CD14-positive monocyte (primary cell): ENCODE measurements at regions not wholly inside any gene's neighbourhood (a gene's known extent, or its start where the extent isn't known, plus 50 kb on each side); places are given as distances from the start of the nearest gene placed in this dataset.

ENCODE experiments used
- DNase-seq, 3 donors: peaks; one replicate each; pipeline ENCODE4 v3.0.0-alpha.2; 2011 to 2022
- H2AFZ ChIP-seq: 2 replicates; pipeline ENCODE4 v1.6.0; 2012; ENCODE audit warnings: mild to moderate bottlenecking, low read depth, low read length, inconsistent platforms; ENCODE audit not compliant: insufficient read depth, poor library complexity, severe bottlenecking
- H3K27ac ChIP-seq, 2 donors: 1 replicate in 1 of 2; 2 replicates in 1 of 2; pipeline ENCODE4 v1.5.1; 2012 to 2013; ENCODE audit warnings: low read length in 2 of 2, control low read depth in 1 of 2, inconsistent platforms in 1 of 2, low read depth in 1 of 2, mild to moderate bottlenecking in 1 of 2
- H3K27me3 ChIP-seq, 2 donors: one replicate each; pipeline versions ENCODE4 v1.6.0 to v1.6.1; 2011 to 2013; ENCODE audit warnings: low read length in 2 of 2; ENCODE audit not compliant: control insufficient read depth in 2 of 2, insufficient read depth in 2 of 2
- H3K36me3 ChIP-seq, 2 donors: replicated peaks in 1 of 2; 1 replicate in 1 of 2; 2 replicates in 1 of 2; pipeline versions ENCODE4 v1.5.1 to v1.6.1; 2012 to 2013; ENCODE audit warnings: low read length in 2 of 2, control low read depth in 1 of 2, inconsistent platforms in 1 of 2, mild to moderate bottlenecking in 1 of 2; ENCODE audit not compliant: insufficient read depth in 2 of 2, control insufficient read depth in 1 of 2
- H3K4me1 ChIP-seq, 2 donors: 1 replicate in 1 of 2; 2 replicates in 1 of 2; pipeline versions ENCODE4 v1.5.1 to v1.6.1; 2012 to 2013; ENCODE audit warnings: low read length in 2 of 2, control low read depth in 1 of 2, inconsistent platforms in 1 of 2, mild to moderate bottlenecking in 1 of 2, moderate library complexity in 1 of 2; ENCODE audit not compliant: insufficient read depth in 2 of 2, control insufficient read depth in 1 of 2
- H3K4me2 ChIP-seq: replicated peaks from 2 replicates; pipeline ENCODE3; 2012; ENCODE audit warnings: low read length, moderate library complexity, mild to moderate bottlenecking; ENCODE audit not compliant: poor library complexity, severe bottlenecking; ENCODE audit errors: extremely low read depth
- H3K4me3 ChIP-seq, 3 experiments: fragments of 200-600 bp in 1 of 3; sonication (generic) in 1 of 3; replicated peaks in 1 of 3; 1 replicate in 2 of 3; 2 replicates in 1 of 3; pipeline ENCODE4 v1.5.1; 2011 to 2013; ENCODE audit warnings: low read length in 3 of 3, mild to moderate bottlenecking in 3 of 3, control low read depth in 2 of 3, low read depth in 2 of 3, inconsistent platforms in 1 of 3, moderate library complexity in 1 of 3
- H3K79me2 ChIP-seq: 2 replicates; pipeline ENCODE4 v1.6.0; 2012; ENCODE audit warnings: mild to moderate bottlenecking, control low read depth, inconsistent platforms, low read length, moderate library complexity; ENCODE audit not compliant: insufficient read depth
- H3K9ac ChIP-seq: 2 replicates; pipeline ENCODE4 v1.6.0; 2017; ENCODE audit warnings: low read length, mild to moderate bottlenecking; ENCODE audit not compliant: insufficient read depth, poor library complexity, severe bottlenecking
- H3K9me3 ChIP-seq, 2 donors: replicated peaks in 1 of 2; 1 replicate in 1 of 2; 2 replicates in 1 of 2; pipeline versions ENCODE4 v1.5.1 to v1.6.1; 2012 to 2013; ENCODE audit warnings: low read length in 2 of 2, control low read depth in 1 of 2; ENCODE audit not compliant: control insufficient read depth in 1 of 2, insufficient read depth in 1 of 2
- H4K20me1 ChIP-seq: 2 replicates; pipeline ENCODE4 v1.6.0; 2012; ENCODE audit warnings: mild to moderate bottlenecking, low read length, control low read depth, moderate library complexity; ENCODE audit not compliant: insufficient read depth
- H3K27ac Mint-ChIP-seq, 7 donors: one replicate each; pipeline ENCODE4 v1.8.0; 2020; ENCODE audit warnings: mild to moderate bottlenecking in 7 of 7, mixed read lengths in 7 of 7, moderate library complexity in 6 of 7, inconsistent platforms in 2 of 7
- H3K27me3 Mint-ChIP-seq, 3 donors: one replicate each; pipeline ENCODE4 v1.8.0; 2021 to 2022; ENCODE audit warnings: low read depth in 3 of 3, mild to moderate bottlenecking in 3 of 3, mixed read lengths in 3 of 3, moderate library complexity in 3 of 3, inconsistent platforms in 1 of 3
- H3K36me3 Mint-ChIP-seq, 2 donors: one replicate each; pipeline ENCODE4 v1.8.0; 2020; ENCODE audit warnings: mixed read lengths in 2 of 2, inconsistent platforms in 1 of 2, mild to moderate bottlenecking in 1 of 2
- H3K4me1 Mint-ChIP-seq: one replicate; pipeline ENCODE4 v1.8.0; 2020; ENCODE audit warnings: mild to moderate bottlenecking, mixed read lengths
- H3K4me3 Mint-ChIP-seq, 2 donors: one replicate each; pipeline ENCODE4 v1.8.0; 2020; ENCODE audit warnings: mild to moderate bottlenecking in 2 of 2, mixed read lengths in 2 of 2, moderate library complexity in 1 of 2
- H3K9me3 Mint-ChIP-seq, 7 donors: one replicate each; pipeline ENCODE4 v1.8.0; 2020 to 2022; ENCODE audit warnings: mixed read lengths in 7 of 7, mild to moderate bottlenecking in 6 of 7, moderate library complexity in 6 of 7, inconsistent platforms in 2 of 7
- CTCF ChIP-seq: fragments of 200-600 bp; IDR thresholded peaks from one replicate; pipeline ENCODE4 v1.8.0; 2022; ENCODE audit warnings: antibody characterized with exemption, mild to moderate bottlenecking
- WGBS: methylation state at CpG from one replicate; pipeline ENCODE4 v1.1.5; 2013; ENCODE audit warnings: missing lambda C conversion rate; ENCODE audit not compliant: insufficient coverage; 5-methylcytosine and 5-hydroxymethylcytosine counted together
- intact Hi-C, 2 donors: fragments of 100-400 bp; cut with micrococcal nuclease; formaldehyde crosslinking; loops; one replicate each; pipeline versions ENCODE4 v1.15.0 to v1.15.1; 2023

GRCh38 chr18:66043009-66043408 lies 292.2 kb downstream of the CDH7 start:
- intact Hi-C loops: no loop called here
- H3K9me3 ChIP-seq: no peaks in the 10 kb centered on the region
- WGBS: no CpG with 5 or more reads among the region's 2 CpGs
- TF ChIP-seq CTCF: no peak
- H3K27me3 ChIP-seq: no peaks in the 10 kb centered on the region
- no peak overlapping the region for H3K4me3 ChIP-seq
- no peak overlapping the region for H3K9ac ChIP-seq
- no peak overlapping the region for H3K4me3 Mint-ChIP-seq
- no peaks in the 10 kb centered on the region for H3K4me1 ChIP-seq
- H3K9me3 Mint-ChIP-seq: peaks cover 0 to 2% (median 0%) of the 10 kb centered on the region in 7 donors
- no peaks in the 10 kb centered on the region for H3K79me2 ChIP-seq
- DNase-seq: no peak
- no peaks in the 10 kb centered on the region for H3K36me3 Mint-ChIP-seq
- no peak overlapping the region for H2AFZ ChIP-seq
- H3K36me3 ChIP-seq: no peaks in the 10 kb centered on the region
- H3K27me3 Mint-ChIP-seq: no peaks in the 10 kb centered on the region
- no peak overlapping the region for H3K27ac Mint-ChIP-seq
- no peaks in the 10 kb centered on the region for H4K20me1 ChIP-seq
- H3K27ac ChIP-seq: no peak overlapping the region
- H3K4me1 Mint-ChIP-seq: no peaks in the 10 kb centered on the region
- H3K4me2 ChIP-seq: no peak overlapping the region

- H3K9me3 ChIP-seq: no peaks in the 10 kb centered on the region
- Mint-ChIP-seq H3K36me3 (no peaks in the 10 kb centered on the region), H3K27ac (no peak overlapping the region), H3K27me3 (peaks cover 0 to 1% (median 0%) of the 10 kb centered on the region in 3 donors), H3K4me3 (no peak overlapping the region), H3K9me3 (peaks cover 0 to 12% (median 0%) of the 10 kb centered on the region in 7 donors), H3K4me1 (no peaks in the 10 kb centered on the region)
- no peak overlapping the region for H3K4me2 ChIP-seq
- no peak overlapping the region for H3K4me3 ChIP-seq
- no peaks in the 10 kb centered on the region for H3K4me1 ChIP-seq
- intact Hi-C loops: no loop called here
- no CpG with 5 or more reads among the region's 2 CpGs for WGBS
- H3K9ac ChIP-seq: no peak overlapping the region
- no peaks in the 10 kb centered on the region for H4K20me1 ChIP-seq
- DNase-seq: no peak
- no peaks in the 10 kb centered on the region for H3K36me3 ChIP-seq
- no peak for TF ChIP-seq CTCF
- H3K79me2 ChIP-seq: no peaks in the 10 kb centered on the region
- no peaks in the 10 kb centered on the region for H3K27me3 ChIP-seq
- no peak overlapping the region for H3K27ac ChIP-seq
- H2AFZ ChIP-seq: no peak overlapping the region
Observed at GRCh38 chr18:66013969-66014368, 263.2 kb downstream of the CDH7 start.
